ENCODE measurements at regions not wholly inside any gene's neighbourhood (a gene's known extent, or its start where the extent isn't known, plus 50 kb on each side); places are given as distances from the start of the nearest gene placed in this dataset.

DNA sequence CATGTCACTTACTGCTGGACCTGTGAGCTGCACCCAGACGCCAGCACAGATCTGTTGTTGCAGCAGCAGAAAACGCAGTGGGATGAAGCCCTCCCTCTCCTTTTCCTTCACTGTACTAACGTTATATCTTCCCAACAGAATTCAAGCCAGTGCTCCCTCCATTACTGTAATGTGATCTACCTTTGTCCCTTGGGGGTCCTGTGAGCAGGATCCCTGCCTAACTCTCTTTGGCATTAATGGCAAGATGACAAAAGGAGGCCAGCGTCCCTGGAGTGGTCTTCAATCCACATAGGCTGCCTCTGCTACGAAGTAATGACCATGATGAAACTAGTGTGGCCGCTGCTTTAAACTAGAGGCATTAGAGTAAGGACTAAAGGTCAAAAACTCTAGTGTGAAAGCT is 69.3 kb upstream of the SOX14 start:
- no peak overlapping the region for H3K27ac ChIP-seq (ENCODE audit: extremely low read length, insufficient read depth, low read length)
- H3K4me1 ChIP-seq (ENCODE audit: insufficient read depth, low read length) = no peaks in the 10 kb centered on the region
- CTCF ChIA-PET (ENCODE audit: low intra/inter-chr PET ratio, low total read pairs) = no interaction called here
- H2AFZ ChIP-seq (ENCODE audit: low read length) = no peak overlapping the region
- no peak overlapping the region for H3K4me2 ChIP-seq (ENCODE audit: low read depth, low read length)
- DNase-seq (ENCODE audit: low spot score) (no peak), ATAC-seq (no peak), FAIRE-seq (no peak)
- H3K4me3 ChIP-seq (replicated peaks in 1 of 3; ENCODE audit: insufficient read depth in 1 of 3, low read depth in 2 of 3, low read length in 3 of 3) = no peak overlapping the region
- in situ Hi-C loops (cut with HindIII; ENCODE audit: extremely low pct_ligation_motif_present, low pct_unique_long_range_greater_than_20kb) (loop anchor here (10.0 kb wide), 2 partner anchors 470 to 590 kb away; no protein-coding TSS in a partner anchor), intact Hi-C loops (cut with micrococcal nuclease; ENCODE audit: unreplicated experiment) (loop anchor here (5.0 kb wide), 1 partner anchor 1618 kb away; no protein-coding TSS in a partner anchor)
- no peak overlapping the region for H3K9ac ChIP-seq (ENCODE audit: insufficient read depth, low read depth, low read length)
- TF ChIP-seq ZNF570 (CRISPR knock-in tag; IDR thresholded peaks at IDR 0.05; ENCODE audit: borderline replicate concordance) = no peak
- no peak for TF ChIP-seq CBX5 (CRISPR knock-in tag; IDR thresholded peaks at IDR 0.05; ENCODE audit: borderline replicate concordance)
- TF ChIP-seq, protein P1, sequence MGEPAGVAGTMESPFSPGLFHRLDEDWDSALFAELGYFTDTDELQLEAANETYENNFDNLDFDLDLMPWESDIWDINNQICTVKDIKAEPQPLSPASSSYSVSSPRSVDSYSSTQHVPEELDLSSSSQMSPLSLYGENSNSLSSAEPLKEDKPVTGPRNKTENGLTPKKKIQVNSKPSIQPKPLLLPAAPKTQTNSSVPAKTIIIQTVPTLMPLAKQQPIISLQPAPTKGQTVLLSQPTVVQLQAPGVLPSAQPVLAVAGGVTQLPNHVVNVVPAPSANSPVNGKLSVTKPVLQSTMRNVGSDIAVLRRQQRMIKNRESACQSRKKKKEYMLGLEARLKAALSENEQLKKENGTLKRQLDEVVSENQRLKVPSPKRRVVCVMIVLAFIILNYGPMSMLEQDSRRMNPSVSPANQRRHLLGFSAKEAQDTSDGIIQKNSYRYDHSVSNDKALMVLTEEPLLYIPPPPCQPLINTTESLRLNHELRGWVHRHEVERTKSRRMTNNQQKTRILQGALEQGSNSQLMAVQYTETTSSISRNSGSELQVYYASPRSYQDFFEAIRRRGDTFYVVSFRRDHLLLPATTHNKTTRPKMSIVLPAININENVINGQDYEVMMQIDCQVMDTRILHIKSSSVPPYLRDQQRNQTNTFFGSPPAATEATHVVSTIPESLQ (CRISPR knock-in tag; conservative IDR thresholded peaks at IDR 0.05) = no peak
- TF ChIP-seq GLI4 (CRISPR knock-in tag; IDR thresholded peaks at IDR 0.05; ENCODE audit: borderline replicate concordance) = no peak
- TF ChIP-seq, protein P2, sequence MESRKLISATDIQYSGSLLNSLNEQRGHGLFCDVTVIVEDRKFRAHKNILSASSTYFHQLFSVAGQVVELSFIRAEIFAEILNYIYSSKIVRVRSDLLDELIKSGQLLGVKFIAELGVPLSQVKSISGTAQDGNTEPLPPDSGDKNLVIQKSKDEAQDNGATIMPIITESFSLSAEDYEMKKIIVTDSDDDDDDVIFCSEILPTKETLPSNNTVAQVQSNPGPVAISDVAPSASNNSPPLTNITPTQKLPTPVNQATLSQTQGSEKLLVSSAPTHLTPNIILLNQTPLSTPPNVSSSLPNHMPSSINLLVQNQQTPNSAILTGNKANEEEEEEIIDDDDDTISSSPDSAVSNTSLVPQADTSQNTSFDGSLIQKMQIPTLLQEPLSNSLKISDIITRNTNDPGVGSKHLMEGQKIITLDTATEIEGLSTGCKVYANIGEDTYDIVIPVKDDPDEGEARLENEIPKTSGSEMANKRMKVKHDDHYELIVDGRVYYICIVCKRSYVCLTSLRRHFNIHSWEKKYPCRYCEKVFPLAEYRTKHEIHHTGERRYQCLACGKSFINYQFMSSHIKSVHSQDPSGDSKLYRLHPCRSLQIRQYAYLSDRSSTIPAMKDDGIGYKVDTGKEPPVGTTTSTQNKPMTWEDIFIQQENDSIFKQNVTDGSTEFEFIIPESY (CRISPR knock-in tag; IDR thresholded peaks at IDR 0.05) = no peak
- TF ChIP-seq ZNF768 (CRISPR knock-in tag; IDR thresholded peaks at IDR 0.05) = no peak
- TF ChIP-seq, protein P3, sequence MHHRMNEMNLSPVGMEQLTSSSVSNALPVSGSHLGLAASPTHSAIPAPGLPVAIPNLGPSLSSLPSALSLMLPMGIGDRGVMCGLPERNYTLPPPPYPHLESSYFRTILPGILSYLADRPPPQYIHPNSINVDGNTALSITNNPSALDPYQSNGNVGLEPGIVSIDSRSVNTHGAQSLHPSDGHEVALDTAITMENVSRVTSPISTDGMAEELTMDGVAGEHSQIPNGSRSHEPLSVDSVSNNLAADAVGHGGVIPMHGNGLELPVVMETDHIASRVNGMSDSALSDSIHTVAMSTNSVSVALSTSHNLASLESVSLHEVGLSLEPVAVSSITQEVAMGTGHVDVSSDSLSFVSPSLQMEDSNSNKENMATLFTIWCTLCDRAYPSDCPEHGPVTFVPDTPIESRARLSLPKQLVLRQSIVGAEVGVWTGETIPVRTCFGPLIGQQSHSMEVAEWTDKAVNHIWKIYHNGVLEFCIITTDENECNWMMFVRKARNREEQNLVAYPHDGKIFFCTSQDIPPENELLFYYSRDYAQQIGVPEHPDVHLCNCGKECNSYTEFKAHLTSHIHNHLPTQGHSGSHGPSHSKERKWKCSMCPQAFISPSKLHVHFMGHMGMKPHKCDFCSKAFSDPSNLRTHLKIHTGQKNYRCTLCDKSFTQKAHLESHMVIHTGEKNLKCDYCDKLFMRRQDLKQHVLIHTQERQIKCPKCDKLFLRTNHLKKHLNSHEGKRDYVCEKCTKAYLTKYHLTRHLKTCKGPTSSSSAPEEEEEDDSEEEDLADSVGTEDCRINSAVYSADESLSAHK (CRISPR knock-in tag; IDR thresholded peaks at IDR 0.05; ENCODE audit: borderline replicate concordance) = no peak
- no peak for TF ChIP-seq ZNF546 (CRISPR knock-in tag; conservative IDR thresholded peaks at IDR 0.05)
- TF ChIP-seq REXO4 (CRISPR knock-in tag; IDR thresholded peaks at IDR 0.05; ENCODE audit: borderline replicate concordance) = no peak
- TF ChIP-seq SSRP1 (CRISPR knock-in tag; IDR thresholded peaks at IDR 0.05) = no peak
- TF ChIP-seq MYC (CRISPR knock-in tag; IDR thresholded peaks at IDR 0.05; ENCODE audit: borderline replicate concordance) = no peak
- H3K9me3 ChIP-seq (ENCODE audit: low read length) = no peaks in the 10 kb centered on the region
- no peaks in the 10 kb centered on the region for H3K27me3 ChIP-seq (ENCODE audit: control insufficient read depth in 1 of 2, insufficient read depth in 2 of 2, low read length in 2 of 2)
- no TSS peak for BruUV-seq (replicated peaks)
- POLR2A ChIA-PET = no interaction called here
- no peaks in the 10 kb centered on the region for H3K36me3 ChIP-seq (replicated peaks in 1 of 2; ENCODE audit: control insufficient read depth in 1 of 2, insufficient read depth in 2 of 2, low read length in 2 of 2)
- H4K20me1 ChIP-seq (ENCODE audit: insufficient read depth, low read length) = no peaks in the 10 kb centered on the region
- H3K79me2 ChIP-seq (ENCODE audit: insufficient read depth, low read length) = no peaks in the 10 kb centered on the region
- 2% methylated on average over 5 of the region's 6 CpGs for WGBS (ENCODE audit: low lambda C conversion rate)

Measured in HepG2 (cell line).